NCI-H2029 (cell line): ENCODE measurements at regions not wholly inside any gene's neighbourhood (a gene's known extent, or its start where the extent isn't known, plus 50 kb on each side); places are given as distances from the start of the nearest gene placed in this dataset.

ENCODE experiments used
- DNase-seq: peaks from one replicate; lab custom pipeline; 2025; lab: John Stamatoyannopoulos, UW

- peak; percentile 30 for DNase-seq
Measured at GRCh38 chr1:14500041-14500440, 98.4 kb upstream of the KAZN start.

DNA sequence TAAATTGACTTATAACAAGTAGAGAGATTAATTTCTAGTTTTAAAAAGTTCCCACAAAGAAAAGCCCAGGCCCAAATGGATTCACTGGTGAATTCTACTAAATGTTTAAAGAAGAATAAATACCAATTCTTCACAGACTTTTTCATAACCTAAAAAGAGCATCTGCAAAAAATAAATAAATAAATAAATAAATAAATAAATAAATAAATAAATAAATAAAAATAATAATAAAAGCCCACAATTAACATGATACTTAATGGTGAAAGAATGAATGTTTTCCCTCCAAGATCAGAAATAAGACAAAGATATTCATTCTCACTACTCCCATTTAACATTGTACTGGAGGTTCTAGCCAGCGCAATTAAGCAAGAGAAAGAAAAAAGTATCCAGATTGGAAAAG lies 97.6 kb upstream of the KAZN start:
- DNase-seq, result no peak

DNA sequence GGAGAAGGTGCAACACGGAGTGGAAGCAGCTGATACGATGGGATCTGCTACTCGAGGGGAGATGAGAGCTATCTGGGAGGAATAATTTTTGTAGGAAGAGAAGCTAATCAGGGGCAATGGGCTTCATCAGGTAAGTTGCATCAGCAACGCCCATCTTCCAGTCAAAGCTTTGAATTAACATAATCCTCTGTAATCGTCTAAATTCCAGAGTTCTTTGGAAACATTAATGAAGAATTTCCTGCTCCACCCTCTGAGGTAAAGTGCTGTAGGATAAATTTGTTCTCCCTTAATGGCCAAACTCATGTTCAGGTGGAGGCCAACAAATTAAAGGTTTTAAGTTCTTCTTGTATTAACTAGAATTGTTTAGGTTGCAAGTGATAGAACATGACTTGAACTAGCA lies 94.0 kb upstream of the KAZN start:
- DNase-seq, result no peak

- no peak for DNase-seq
Measured at GRCh38 chr1:14506471-14507255, 91.8 kb upstream of the KAZN start.

DNA sequence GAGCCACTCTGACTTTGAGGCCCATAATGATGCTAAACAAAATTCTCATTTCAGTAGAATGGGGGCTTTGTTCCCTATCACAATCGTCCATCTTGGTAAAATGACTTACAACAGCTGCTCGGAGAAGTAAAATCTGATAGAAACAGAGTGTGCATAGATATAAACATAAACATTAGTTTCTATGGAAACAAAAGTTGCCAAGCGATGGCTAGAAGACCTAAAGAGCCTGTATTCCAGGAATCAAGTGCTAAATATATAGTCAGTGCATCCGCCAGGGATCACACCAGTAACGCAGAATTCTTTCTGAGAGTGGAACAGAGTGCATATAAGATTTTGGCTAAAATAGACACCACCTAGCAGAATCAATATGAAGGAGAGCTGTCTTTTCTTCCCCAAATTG lies 91.2 kb upstream of the KAZN start:
- no peak for DNase-seq

- no peak for DNase-seq
Measured at GRCh38 chr1:14508613-14509012, 89.9 kb upstream of the KAZN start.

DNA sequence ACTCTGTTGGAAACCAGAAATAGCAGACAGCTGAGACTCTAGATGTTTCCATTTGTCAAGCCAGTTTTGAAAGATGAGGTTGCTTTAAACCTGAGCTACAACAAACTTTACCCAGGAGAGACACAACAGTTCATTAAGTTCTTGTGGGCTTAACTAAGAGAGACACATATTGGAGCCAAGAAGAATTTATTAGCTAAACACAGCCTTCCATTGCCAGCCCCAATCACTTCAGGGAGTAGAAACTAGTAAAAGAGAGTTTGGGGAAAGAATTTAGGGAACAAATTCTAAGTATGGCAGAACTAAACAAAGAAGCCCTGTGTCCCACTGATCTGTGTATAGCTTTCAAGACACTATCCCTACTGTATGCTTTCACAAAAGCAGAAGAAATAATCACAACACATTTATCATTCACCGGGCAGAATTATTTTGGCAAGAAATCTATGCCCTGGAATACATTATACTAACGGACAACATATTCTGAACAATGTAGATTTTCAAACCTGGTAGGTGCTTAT lies 87.3 kb upstream of the KAZN start:
- no peak for DNase-seq

DNA sequence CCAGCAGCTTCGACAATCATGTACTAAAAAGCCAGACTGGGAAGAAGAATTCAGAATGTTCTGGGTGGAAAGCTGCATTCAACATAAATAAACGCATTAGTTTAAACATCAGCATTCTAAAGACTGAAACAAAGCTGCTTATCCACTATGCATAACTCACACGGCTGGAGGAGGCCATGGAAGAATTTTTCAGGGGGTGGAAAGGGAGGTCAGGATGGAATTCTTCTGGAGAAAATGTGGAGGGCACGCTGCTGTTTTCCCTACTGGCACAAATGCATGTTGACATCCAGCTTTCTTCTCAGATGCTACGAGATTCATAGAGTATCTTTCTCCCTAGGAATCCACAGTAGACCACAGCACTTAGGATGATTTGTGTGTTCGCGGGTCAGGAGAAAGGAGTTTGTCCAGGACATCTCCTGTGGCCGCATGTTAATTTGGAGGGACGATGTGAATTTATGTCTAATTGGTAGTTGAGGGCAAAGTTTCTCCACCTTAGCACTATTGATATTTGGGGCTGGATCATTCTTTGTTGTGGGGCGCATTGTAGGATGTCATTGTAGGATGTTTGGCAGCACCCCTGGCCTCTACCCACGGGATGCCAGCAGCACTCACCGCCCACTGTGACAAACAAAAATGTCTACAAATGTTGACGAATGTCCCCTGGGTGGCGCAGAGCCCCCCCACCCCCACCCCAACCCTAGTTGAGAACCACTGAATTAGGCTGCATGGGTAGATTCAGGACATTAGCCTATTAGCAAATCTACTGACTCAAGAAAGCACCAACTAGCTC lies 86.5 kb upstream of the KAZN start:
- DNase-seq, result no peak

DNA sequence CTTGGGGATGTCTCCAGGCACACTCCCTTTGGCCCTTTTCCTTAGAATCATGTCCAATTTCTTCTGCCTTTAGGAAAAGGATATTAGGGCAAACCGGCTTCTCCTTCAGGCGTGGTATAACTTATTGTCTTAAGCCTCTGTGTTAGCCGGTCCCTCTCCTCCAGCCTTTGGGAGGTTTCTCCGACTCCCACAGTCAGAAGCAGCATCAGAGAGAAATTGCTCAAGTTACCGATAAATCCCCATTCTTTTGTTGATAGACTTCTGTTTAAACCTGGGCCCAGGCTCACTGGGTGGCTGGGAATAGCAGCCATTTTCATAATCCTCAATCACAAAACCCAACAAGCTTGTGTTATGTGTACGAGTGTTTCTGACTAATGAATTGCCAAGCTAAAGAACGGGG lies 85.4 kb upstream of the KAZN start:
- DNase-seq, result no peak

- no peak for DNase-seq
Measured at GRCh38 chr1:14514739-14515138, 83.7 kb upstream of the KAZN start.

DNA sequence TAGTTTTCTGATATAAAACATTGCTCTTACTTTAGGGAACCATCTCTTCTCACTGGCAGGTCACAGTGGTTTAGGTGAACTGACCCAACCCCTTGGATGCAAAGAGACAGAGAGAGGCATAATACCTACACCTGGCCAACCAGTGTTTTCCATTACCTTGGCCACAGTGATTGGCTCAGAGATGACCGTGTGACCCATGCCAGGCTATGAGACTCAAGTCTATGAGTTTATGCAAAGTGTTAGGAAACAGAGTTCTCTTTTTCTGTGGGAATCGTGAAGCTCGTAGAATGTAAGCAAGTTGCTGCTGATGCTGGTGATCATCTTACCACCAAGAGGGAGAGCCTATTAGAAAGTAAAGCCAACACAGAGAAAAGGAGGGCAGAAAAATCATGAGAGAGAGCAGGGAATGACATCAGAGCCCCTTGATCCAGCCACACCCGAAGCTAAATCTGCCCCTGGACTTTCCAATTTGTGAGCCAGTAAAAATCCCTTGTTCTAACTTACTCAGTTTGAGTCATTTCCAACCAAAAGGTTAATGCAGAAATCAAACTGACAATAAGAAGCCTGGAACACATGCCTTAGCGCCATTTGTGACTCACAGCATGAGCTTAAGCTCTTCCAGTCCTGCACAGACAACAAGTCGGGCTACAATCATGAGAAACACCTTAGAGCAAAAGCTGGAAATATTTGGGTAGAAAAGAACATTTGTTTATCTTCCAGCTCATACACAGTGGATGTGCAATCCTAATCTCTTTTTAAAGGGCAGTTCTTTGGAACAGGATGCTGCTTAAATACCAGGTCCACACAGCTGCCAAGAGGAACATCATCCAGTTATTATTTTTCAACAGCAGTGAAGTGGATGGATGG lies 81.3 kb upstream of the KAZN start:
- DNase-seq, result peak; percentile 82

DNA sequence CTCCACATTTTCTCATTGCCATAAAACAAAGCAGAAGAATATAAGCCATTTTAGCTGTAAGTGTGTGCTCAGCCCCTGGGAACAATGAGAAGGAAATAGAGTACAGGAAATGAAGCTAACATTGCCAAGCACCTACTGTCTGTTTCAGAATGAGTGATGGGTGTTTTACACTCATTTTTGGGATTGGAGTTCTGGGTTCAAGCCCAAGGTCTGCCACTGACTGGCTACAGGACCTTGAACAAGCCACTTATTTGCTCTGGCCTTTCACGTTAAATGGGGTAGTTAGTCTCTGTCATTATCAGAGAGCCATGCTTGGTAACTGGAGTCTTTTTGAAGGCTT lies 80.7 kb upstream of the KAZN start:
- DNase-seq, result no peak

- DNase-seq, result no peak
Measured at GRCh38 chr1:14519976-14520375, 78.5 kb upstream of the KAZN start.

GRCh38 chr1:14520514-14521163 lies 77.8 kb upstream of the KAZN start:
- no peak for DNase-seq

- DNase-seq, result no peak
Measured at GRCh38 chr1:14521622-14522021, 76.9 kb upstream of the KAZN start.

DNA sequence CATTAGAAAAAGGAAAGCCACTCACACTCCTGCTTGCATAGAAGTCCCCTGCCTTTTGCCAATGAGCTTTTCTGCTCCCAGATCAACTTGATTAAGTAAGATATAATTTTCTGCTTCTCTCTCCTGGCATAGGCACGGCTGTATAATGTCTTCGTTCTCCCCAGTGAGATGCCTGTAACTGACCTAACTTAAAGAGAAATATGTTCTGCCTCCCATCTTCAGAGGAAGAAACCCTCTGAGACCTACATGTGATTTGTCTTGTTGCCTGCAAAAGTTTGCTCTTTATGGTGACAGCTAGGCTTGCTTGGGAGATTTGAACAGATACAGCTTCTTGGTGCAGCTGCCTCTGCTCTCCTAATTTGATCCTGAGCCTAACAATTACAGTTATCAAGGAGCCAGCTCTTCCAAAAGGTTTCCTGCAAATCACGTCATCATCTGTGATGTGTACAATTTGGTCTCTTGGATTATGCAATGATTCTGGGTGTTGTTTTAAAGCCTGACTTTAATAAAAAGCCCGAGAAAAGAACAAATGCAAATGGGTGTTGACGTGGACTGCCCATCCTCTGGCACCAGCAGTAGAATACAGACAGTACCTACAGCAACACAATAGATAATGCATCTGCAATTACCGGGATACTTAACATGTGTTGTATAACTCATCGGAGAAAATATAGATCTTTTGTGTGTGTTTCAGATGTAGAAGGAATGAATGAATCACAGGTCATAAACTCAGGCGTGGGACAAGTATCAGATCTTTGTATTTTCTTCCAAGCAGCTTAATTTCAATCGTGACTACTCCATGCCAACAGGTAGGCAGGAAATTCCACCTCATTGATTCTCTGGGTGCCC lies 76.2 kb upstream of the KAZN start:
- no peak for DNase-seq

GRCh38 chr1:14522926-14523241 lies 75.6 kb upstream of the KAZN start:
- no peak for DNase-seq

- DNase-seq, result no peak
Measured at GRCh38 chr1:14524826-14525636, 73.5 kb upstream of the KAZN start.

- DNase-seq, result no peak
Measured at GRCh38 chr1:14529475-14529874, 69.0 kb upstream of the KAZN start.

- no peak for DNase-seq
Measured at GRCh38 chr1:14531519-14531918, 67.0 kb upstream of the KAZN start.
